Muscle of leg (tissue), 3 donors: ENCODE measurements at regions not wholly inside any gene's neighbourhood (a gene's known extent, or its start where the extent isn't known, plus 50 kb on each side); places are given as distances from the start of the nearest gene placed in this dataset.

ENCODE experiments used
- DNase-seq: peaks from one replicate; pipeline ENCODE4 v3.0.0; 2013
- H3K27ac ChIP-seq: one replicate; pipeline ENCODE4 v1.5.1; 2013; ENCODE audit warnings: mild to moderate bottlenecking, low read length, control low read depth
- H3K27me3 ChIP-seq: one replicate; pipeline ENCODE4 v1.6.1; 2013; ENCODE audit warnings: low read length; ENCODE audit not compliant: control insufficient read depth, insufficient read depth
- H3K36me3 ChIP-seq: one replicate; pipeline ENCODE4 v1.6.1; 2013; ENCODE audit warnings: low read length; ENCODE audit not compliant: control insufficient read depth, insufficient read depth
- H3K4me1 ChIP-seq: one replicate; pipeline ENCODE4 v1.6.1; 2013; ENCODE audit warnings: low read length; ENCODE audit not compliant: control insufficient read depth, insufficient read depth
- H3K4me3 ChIP-seq: one replicate; pipeline ENCODE4 v1.5.1; 2013; ENCODE audit warnings: low read length, control low read depth
- H3K9me3 ChIP-seq: replicated peaks from 2 replicates; pipeline ENCODE4 v1.6.1; 2013; ENCODE audit warnings: low read depth, low read length; ENCODE audit not compliant: control insufficient read depth
- WGBS: methylation state at CpG from one replicate; pipeline ENCODE4 v1.1.5; 2013; ENCODE audit warnings: missing lambda C conversion rate; ENCODE audit not compliant: insufficient coverage; 5-methylcytosine and 5-hydroxymethylcytosine counted together

- H3K4me3 ChIP-seq, result no peak overlapping the region
- no peaks in the 10 kb centered on the region for H3K4me1 ChIP-seq
- no peaks in the 10 kb centered on the region for H3K9me3 ChIP-seq
- WGBS, result 32% methylated on average over 6 of the region's 14 CpGs
- DNase-seq, result peak; percentile 73
- H3K27me3 ChIP-seq, result no peaks in the 10 kb centered on the region
- H3K27ac ChIP-seq, result peak overlapping the region; percentile 32
- H3K36me3 ChIP-seq, result no peaks in the 10 kb centered on the region
Measured at GRCh38 chr14:85241022-85241855, 288.7 kb upstream of the FLRT2 start.

GRCh38 chr14:85242666-85243065 is 287.3 kb upstream of the FLRT2 start:
- H3K36me3 ChIP-seq, result no peaks in the 10 kb centered on the region
- H3K9me3 ChIP-seq, result no peaks in the 10 kb centered on the region
- no peaks in the 10 kb centered on the region for H3K27me3 ChIP-seq
- DNase-seq, result no peak
- no peak overlapping the region for H3K4me3 ChIP-seq
- no peaks in the 10 kb centered on the region for H3K4me1 ChIP-seq
- WGBS, result no CpG with 5 or more reads among the region's 4 CpGs
- H3K27ac ChIP-seq, result no peak overlapping the region

- Histone ChIP-seq H3K9me3 (no peaks in the 10 kb centered on the region), H3K27ac (no peak overlapping the region), H3K4me1 (no peaks in the 10 kb centered on the region), H3K4me3 (no peak overlapping the region), H3K27me3 (no peaks in the 10 kb centered on the region), H3K36me3 (no peaks in the 10 kb centered on the region)
- no CpG with 5 or more reads among the region's 1 CpG for WGBS
- no peak for DNase-seq
Measured at GRCh38 chr14:85243321-85243720, 286.6 kb upstream of the FLRT2 start.

- H3K4me1 ChIP-seq, result peaks cover 8% of the 10 kb centered on the region
- no peak overlapping the region for H3K4me3 ChIP-seq
- H3K9me3 ChIP-seq, result no peaks in the 10 kb centered on the region
- H3K36me3 ChIP-seq, result no peaks in the 10 kb centered on the region
- 50% methylated on average over 1 of the region's 3 CpGs for WGBS
- no peak overlapping the region for H3K27ac ChIP-seq
- no peak for DNase-seq
- no peaks in the 10 kb centered on the region for H3K27me3 ChIP-seq
Measured at GRCh38 chr14:85247071-85247470, 282.9 kb upstream of the FLRT2 start.

GRCh38 chr14:85248881-85249635 is 280.9 kb upstream of the FLRT2 start:
- Histone ChIP-seq H3K27ac (no peak overlapping the region), H3K36me3 (no peaks in the 10 kb centered on the region), H3K9me3 (no peaks in the 10 kb centered on the region), H3K4me1 (peaks cover 8% of the 10 kb centered on the region), H3K4me3 (no peak overlapping the region), H3K27me3 (no peaks in the 10 kb centered on the region)
- 74% methylated on average over 4 of the region's 4 CpGs for WGBS
- DNase-seq, result no peak

- Histone ChIP-seq H3K9me3 (no peaks in the 10 kb centered on the region), H3K36me3 (no peaks in the 10 kb centered on the region), H3K27me3 (no peaks in the 10 kb centered on the region), H3K4me3 (no peak overlapping the region), H3K27ac (no peak overlapping the region), H3K4me1 (peaks cover 8% of the 10 kb centered on the region)
- 88% methylated on average over 3 of the region's 8 CpGs for WGBS
- DNase-seq, result peak; percentile 55
Measured at GRCh38 chr14:85250414-85251189, 279.3 kb upstream of the FLRT2 start.

- H3K4me1 ChIP-seq, result peaks cover 8% of the 10 kb centered on the region
- H3K9me3 ChIP-seq, result no peaks in the 10 kb centered on the region
- H3K36me3 ChIP-seq, result no peaks in the 10 kb centered on the region
- no peak for DNase-seq
- H3K27ac ChIP-seq, result no peak overlapping the region
- no peak overlapping the region for H3K4me3 ChIP-seq
- no peaks in the 10 kb centered on the region for H3K27me3 ChIP-seq
- WGBS, result no CpG with 5 or more reads among the region's 1 CpG
Measured at GRCh38 chr14:85252011-85252410, 277.9 kb upstream of the FLRT2 start.

- H3K27me3 ChIP-seq, result no peaks in the 10 kb centered on the region
Measured at GRCh38 chr14:85254711-85255110, 275.2 kb upstream of the FLRT2 start.

GRCh38 chr14:85257287-85257686 is 272.7 kb upstream of the FLRT2 start:
- no peak overlapping the region for H3K4me3 ChIP-seq
- no peaks in the 10 kb centered on the region for H3K36me3 ChIP-seq
- H3K27me3 ChIP-seq, result no peaks in the 10 kb centered on the region
- H3K27ac ChIP-seq, result no peak overlapping the region
- DNase-seq, result no peak
- H3K9me3 ChIP-seq, result no peaks in the 10 kb centered on the region
- H3K4me1 ChIP-seq, result no peaks in the 10 kb centered on the region

More at GRCh38 chr14:85254711-85255110, 275.2 kb upstream of the FLRT2 start:
- Histone ChIP-seq H3K9me3 (no peaks in the 10 kb centered on the region), H3K4me3 (no peak overlapping the region), H3K4me1 (peaks cover 3% of the 10 kb centered on the region), H3K36me3 (no peaks in the 10 kb centered on the region), H3K27ac (no peak overlapping the region)
- DNase-seq, result peak; percentile 42
